Loucy (cell line): ENCODE measurements at regions not wholly inside any gene's neighbourhood (a gene's known extent, or its start where the extent isn't known, plus 50 kb on each side); places are given as distances from the start of the nearest gene placed in this dataset.

ENCODE experiments used
- EZH2phosphoT487 ChIP-seq: fragments of 200-600 bp; IDR thresholded peaks from 2 replicates; pipeline ENCODE4 v1.6.1; 2018; ENCODE audit warnings: antibody characterized with exemption, mild to moderate bottlenecking, moderate library complexity, borderline replicate concordance
- TF ChIP-seq, protein P1 (sequence below): fragments of 200-600 bp; sonication (generic); conservative IDR thresholded peaks from 2 replicates; pipeline ENCODE4 v1.5.1; 2014; ENCODE audit warnings: mild to moderate bottlenecking, antibody characterized with exemption, low read length

DNA sequence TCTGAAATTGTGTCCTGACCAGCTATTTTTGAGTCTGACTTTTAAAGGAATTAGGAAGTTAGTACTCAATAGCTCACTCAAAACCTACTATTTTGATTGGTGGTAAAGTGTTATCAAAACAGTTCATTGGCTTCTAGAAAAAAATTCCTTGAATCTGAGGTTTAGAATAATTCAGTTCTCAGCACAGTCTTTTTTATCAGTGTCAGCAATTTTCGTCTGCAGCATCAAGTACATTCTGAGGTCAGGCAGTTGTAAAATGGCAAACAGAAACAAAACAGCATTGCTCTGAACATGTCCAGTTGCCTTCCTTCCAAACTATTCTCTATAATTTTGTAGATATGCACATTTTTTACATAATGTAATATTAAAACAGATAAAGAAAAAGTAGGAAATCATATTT lies 1644.1 kb downstream of the SLITRK5 start:
- TF ChIP-seq, protein P1, sequence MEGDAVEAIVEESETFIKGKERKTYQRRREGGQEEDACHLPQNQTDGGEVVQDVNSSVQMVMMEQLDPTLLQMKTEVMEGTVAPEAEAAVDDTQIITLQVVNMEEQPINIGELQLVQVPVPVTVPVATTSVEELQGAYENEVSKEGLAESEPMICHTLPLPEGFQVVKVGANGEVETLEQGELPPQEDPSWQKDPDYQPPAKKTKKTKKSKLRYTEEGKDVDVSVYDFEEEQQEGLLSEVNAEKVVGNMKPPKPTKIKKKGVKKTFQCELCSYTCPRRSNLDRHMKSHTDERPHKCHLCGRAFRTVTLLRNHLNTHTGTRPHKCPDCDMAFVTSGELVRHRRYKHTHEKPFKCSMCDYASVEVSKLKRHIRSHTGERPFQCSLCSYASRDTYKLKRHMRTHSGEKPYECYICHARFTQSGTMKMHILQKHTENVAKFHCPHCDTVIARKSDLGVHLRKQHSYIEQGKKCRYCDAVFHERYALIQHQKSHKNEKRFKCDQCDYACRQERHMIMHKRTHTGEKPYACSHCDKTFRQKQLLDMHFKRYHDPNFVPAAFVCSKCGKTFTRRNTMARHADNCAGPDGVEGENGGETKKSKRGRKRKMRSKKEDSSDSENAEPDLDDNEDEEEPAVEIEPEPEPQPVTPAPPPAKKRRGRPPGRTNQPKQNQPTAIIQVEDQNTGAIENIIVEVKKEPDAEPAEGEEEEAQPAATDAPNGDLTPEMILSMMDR: no peak
- no peak for TF ChIP-seq EZH2phosphoT487
